ENCODE measurements at regions not wholly inside any gene's neighbourhood (a gene's known extent, or its start where the extent isn't known, plus 50 kb on each side); places are given as distances from the start of the nearest gene placed in this dataset.

- H3K9me3 Mint-ChIP-seq: no peaks in the 10 kb centered on the region
- H3K4me3 Mint-ChIP-seq: no peak overlapping the region
- peak; percentile 98 for ATAC-seq
- peak; percentile 46 to 74 for DNase-seq
- H3K27ac Mint-ChIP-seq: no peak overlapping the region
- H3K4me1 Mint-ChIP-seq: peaks cover 12% of the 10 kb centered on the region
- H3K27me3 Mint-ChIP-seq: peaks cover 40% of the 10 kb centered on the region
Measured at GRCh38 chr2:240205348-240205747, 64.9 kb upstream of the OTOS start.

- DNase-seq (no peak), ATAC-seq (no peak)
- H3K27me3 Mint-ChIP-seq: peaks cover 37% of the 10 kb centered on the region
- peaks cover 12% of the 10 kb centered on the region for H3K4me1 Mint-ChIP-seq
- no peaks in the 10 kb centered on the region for H3K9me3 Mint-ChIP-seq
- H3K27ac Mint-ChIP-seq: no peak overlapping the region
- H3K4me3 Mint-ChIP-seq: no peak overlapping the region
Measured at GRCh38 chr2:240205772-240206171, 65.3 kb upstream of the OTOS start.

DNA sequence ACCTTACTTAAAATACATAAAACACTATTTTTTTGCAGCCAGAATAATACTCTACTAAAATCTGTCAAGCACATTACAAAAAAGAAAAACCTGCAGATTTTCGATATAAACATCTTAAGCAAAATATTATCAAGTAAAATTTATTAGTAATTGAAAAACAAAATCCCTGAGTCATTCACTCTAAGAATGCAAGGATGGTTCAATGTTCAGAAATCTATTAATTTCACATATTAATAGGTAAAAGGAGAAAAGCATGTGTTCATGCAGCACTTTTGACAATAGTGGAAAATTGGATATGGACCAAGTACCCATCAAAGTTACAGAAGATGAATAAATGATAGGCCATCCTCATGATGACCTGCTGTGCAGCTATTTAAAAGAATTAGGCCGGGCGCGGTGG, 66.2 kb upstream of the OTOS start:
- Mint-ChIP-seq H3K9me3 (no peaks in the 10 kb centered on the region), H3K4me3 (no peak overlapping the region), H3K4me1 (peaks cover 12% of the 10 kb centered on the region), H3K27me3 (peaks cover 29% of the 10 kb centered on the region), H3K27ac (no peak overlapping the region)
- ATAC-seq: no peak
- no peak for DNase-seq

DNA sequence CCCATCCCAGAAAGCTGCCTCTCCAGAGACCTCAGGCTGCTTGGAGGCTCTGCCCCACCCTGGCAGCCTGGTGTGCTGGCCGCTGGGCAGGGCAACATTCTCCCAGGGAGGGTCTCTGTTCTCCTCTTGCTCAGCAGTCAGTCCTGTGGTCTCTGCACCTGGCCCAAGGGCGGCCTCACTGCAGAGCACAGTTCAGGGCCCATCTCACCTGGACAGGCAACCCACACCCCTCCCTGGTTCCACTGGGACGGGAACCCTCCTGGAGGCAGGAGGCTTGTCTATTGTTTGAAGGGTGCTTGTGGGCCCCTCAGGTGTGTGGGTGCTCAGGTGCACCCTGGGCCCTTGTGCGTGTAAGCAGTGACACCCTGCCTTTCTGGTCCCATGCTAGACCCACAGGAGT, 67.2 kb upstream of the OTOS start:
- peaks cover 27% of the 10 kb centered on the region for H3K27me3 Mint-ChIP-seq
- H3K4me3 Mint-ChIP-seq: no peak overlapping the region
- no peak for DNase-seq
- H3K4me1 Mint-ChIP-seq: peaks cover 12% of the 10 kb centered on the region
- no peak for ATAC-seq
- H3K27ac Mint-ChIP-seq: peak overlapping the region in 1 of 2 donors; percentile 5
- no peaks in the 10 kb centered on the region for H3K9me3 Mint-ChIP-seq

DNA sequence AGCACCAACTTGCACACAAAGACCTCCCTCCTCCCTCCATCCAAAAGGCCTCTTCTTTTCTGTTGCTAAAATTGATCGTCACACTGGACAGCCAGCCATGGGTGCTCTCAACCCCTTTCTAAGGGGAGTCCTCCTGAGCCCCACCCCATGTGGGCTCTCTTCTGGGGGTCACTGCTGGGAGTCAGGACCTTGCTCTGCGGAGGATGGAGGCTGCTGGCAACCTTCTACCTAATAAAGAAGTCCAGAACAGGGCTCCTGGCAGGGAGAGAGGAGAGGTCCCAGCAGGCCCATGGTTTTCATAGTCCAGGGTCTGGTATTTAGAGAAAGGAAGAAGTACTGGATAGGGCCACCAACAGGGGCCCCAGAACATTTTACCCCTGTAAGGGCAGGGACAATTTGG, 67.6 kb upstream of the OTOS start:
- H3K4me1 Mint-ChIP-seq: peaks cover 12% of the 10 kb centered on the region
- DNase-seq: no peak
- no peak overlapping the region for H3K4me3 Mint-ChIP-seq
- peak overlapping the region in 1 of 2 donors; percentile 5 for H3K27ac Mint-ChIP-seq
- no peaks in the 10 kb centered on the region for H3K9me3 Mint-ChIP-seq
- ATAC-seq: no peak
- H3K27me3 Mint-ChIP-seq: peaks cover 23% of the 10 kb centered on the region

- peaks cover 18% of the 10 kb centered on the region for H3K27me3 Mint-ChIP-seq
- no peak overlapping the region for H3K4me3 Mint-ChIP-seq
- peaks cover 12% of the 10 kb centered on the region for H3K4me1 Mint-ChIP-seq
- ATAC-seq (no peak), DNase-seq (no peak)
- H3K27ac Mint-ChIP-seq: no peak overlapping the region
- no peaks in the 10 kb centered on the region for H3K9me3 Mint-ChIP-seq
Measured at GRCh38 chr2:240208631-240209211, 68.3 kb upstream of the OTOS start.

DNA sequence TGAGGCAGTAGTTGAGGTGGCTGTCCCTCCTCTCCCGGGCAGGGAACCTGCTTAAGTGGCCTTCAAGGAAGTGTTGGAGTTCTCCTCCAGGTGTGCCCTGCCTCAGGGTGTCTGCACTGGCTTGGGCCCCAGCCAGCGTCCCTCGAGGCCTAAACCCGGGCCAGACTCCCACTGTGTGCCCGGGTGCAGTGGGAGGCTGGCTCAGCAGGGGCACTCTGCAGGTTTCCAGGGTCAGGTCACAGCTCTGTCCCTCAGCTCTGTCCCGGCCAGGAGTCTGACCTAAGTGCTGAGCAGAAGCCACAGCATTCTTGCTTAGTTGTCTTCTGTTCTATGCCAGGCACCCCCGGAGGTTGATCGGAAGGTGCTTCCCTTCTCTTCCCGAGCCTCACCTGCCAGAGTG, 69.0 kb upstream of the OTOS start:
- Mint-ChIP-seq H3K27me3 (peaks cover 14% of the 10 kb centered on the region), H3K9me3 (no peaks in the 10 kb centered on the region), H3K4me3 (no peak overlapping the region), H3K4me1 (peaks cover 12% of the 10 kb centered on the region), H3K27ac (no peak overlapping the region)
- no peak for ATAC-seq
- no peak for DNase-seq

GRCh38 chr2:240210198-240210965, 69.9 kb upstream of the OTOS start:
- Mint-ChIP-seq H3K27ac (no peak overlapping the region), H3K9me3 (no peaks in the 10 kb centered on the region)
- no peak for DNase-seq

DNA sequence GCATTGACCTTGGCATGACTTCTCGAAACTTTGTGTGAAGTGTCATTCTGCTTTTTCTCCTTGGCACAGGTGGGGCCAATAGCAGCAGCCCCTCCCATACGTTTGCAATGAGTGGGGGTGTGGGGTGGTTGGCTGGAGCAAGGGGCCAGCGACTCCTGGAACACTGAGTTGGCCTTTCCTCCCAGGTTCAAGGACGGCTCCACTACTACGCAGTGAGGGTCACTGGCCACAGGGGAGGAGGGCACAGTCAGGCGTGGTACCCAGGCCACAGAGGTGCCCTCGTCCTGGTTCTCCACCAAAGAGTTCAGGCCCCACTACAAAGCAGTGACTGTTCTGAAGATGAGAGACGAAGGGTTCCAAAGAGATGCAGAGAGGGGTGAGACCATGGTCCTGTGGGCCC, 70.6 kb upstream of the OTOS start:
- ATAC-seq: no peak
- no peak overlapping the region for H3K27ac Mint-ChIP-seq
- H3K4me3 Mint-ChIP-seq: no peak overlapping the region
- no peaks in the 10 kb centered on the region for H3K9me3 Mint-ChIP-seq
- H3K4me1 Mint-ChIP-seq: no peaks in the 10 kb centered on the region
- no peak for DNase-seq
- no peaks in the 10 kb centered on the region for H3K27me3 Mint-ChIP-seq

More at GRCh38 chr2:240210198-240210965, 69.9 kb upstream of the OTOS start:
- peaks cover 3% of the 10 kb centered on the region for H3K4me1 Mint-ChIP-seq
- no peak for ATAC-seq
- H3K4me3 Mint-ChIP-seq: no peak overlapping the region
- peaks cover 5% of the 10 kb centered on the region for H3K27me3 Mint-ChIP-seq

GRCh38 chr2:240211598-240212424, 71.4 kb upstream of the OTOS start:
- H3K4me3 Mint-ChIP-seq: no peak overlapping the region
- no peak overlapping the region for H3K27ac Mint-ChIP-seq
- DNase-seq: no peak
- H3K4me1 Mint-ChIP-seq: no peaks in the 10 kb centered on the region
- no peak for ATAC-seq
- H3K9me3 Mint-ChIP-seq: no peaks in the 10 kb centered on the region
- no peaks in the 10 kb centered on the region for H3K27me3 Mint-ChIP-seq

- Mint-ChIP-seq H3K9me3 (no peaks in the 10 kb centered on the region), H3K4me3 (no peak overlapping the region), H3K27me3 (no peaks in the 10 kb centered on the region), H3K4me1 (no peaks in the 10 kb centered on the region), H3K27ac (no peak overlapping the region)
- DNase-seq (no peak), ATAC-seq (no peak)
Measured at GRCh38 chr2:240212425-240213225, 72.2 kb upstream of the OTOS start.

- no peak overlapping the region for H3K4me3 Mint-ChIP-seq
- no peaks in the 10 kb centered on the region for H3K27me3 Mint-ChIP-seq
- no peak for ATAC-seq
- no peaks in the 10 kb centered on the region for H3K9me3 Mint-ChIP-seq
- H3K4me1 Mint-ChIP-seq: no peaks in the 10 kb centered on the region
- DNase-seq: no peak
- no peak overlapping the region for H3K27ac Mint-ChIP-seq
Measured at GRCh38 chr2:240213226-240213475, 72.7 kb upstream of the OTOS start.

DNA sequence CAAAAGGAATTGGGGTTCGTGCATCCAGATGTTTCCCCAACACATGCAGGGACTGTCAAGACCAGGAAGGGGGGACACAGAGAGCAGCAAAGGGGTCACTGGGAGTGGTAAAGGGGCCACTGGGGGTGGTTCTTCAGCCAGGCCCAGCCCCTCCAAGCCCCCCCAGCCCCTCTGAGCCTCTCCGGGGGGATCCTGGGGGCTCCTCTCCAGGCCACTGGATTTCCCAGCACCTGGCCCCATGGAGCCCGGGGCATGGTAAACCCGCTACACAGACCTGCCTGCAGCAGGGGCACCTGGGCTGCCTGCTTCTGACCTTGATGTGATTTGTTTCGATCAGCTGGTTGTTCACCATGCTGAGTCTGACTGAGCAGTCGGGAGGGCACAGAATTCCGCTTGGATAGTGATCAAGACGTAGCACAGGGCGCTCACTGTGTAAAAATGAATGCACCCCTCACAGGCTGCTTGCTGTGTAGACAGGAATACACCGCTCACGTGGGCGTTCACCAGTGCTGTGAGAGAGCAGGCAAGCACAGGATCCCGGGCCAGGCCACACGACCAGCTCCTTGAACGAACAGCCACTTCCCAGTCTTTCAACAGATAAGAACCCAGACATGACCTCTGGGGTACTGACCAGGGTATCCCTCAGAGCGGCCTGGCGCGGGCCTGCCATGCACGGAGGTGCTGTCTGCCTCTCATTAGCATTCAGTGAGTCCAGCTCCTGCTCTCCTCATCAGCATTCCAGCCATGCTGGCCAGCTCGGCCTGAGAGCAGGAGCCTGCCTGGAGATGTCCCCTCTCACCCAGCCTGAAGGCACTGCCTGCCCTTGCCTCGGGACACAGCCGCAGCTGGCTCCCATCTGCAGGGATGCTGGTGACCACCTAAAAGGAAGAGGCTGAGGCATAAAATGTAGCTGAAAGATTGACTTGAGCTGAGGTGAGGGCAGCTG, 73.3 kb upstream of the OTOS start:
- H3K27me3 Mint-ChIP-seq: no peaks in the 10 kb centered on the region
- ATAC-seq (no peak), DNase-seq (no peak)
- H3K27ac Mint-ChIP-seq: no peak overlapping the region
- no peak overlapping the region for H3K4me3 Mint-ChIP-seq
- H3K4me1 Mint-ChIP-seq: no peaks in the 10 kb centered on the region
- H3K9me3 Mint-ChIP-seq: no peaks in the 10 kb centered on the region

GRCh38 chr2:240214790-240215675, 74.6 kb upstream of the OTOS start:
- H3K9me3 Mint-ChIP-seq: no peaks in the 10 kb centered on the region
- no peak overlapping the region for H3K4me3 Mint-ChIP-seq
- H3K4me1 Mint-ChIP-seq: no peaks in the 10 kb centered on the region
- peaks cover 8% of the 10 kb centered on the region for H3K27me3 Mint-ChIP-seq
- DNase-seq: no peak
- ATAC-seq: no peak
- H3K27ac Mint-ChIP-seq: no peak overlapping the region
